ENCODE measurements at regions not wholly inside any gene's neighbourhood (a gene's known extent, or its start where the extent isn't known, plus 50 kb on each side); places are given as distances from the start of the nearest gene placed in this dataset.
"Not testable (repeated sequence)": the region's sequence is repeated elsewhere in the genome, so short reads cannot be mapped to it uniquely, and the experiment has no call there.

DNA sequence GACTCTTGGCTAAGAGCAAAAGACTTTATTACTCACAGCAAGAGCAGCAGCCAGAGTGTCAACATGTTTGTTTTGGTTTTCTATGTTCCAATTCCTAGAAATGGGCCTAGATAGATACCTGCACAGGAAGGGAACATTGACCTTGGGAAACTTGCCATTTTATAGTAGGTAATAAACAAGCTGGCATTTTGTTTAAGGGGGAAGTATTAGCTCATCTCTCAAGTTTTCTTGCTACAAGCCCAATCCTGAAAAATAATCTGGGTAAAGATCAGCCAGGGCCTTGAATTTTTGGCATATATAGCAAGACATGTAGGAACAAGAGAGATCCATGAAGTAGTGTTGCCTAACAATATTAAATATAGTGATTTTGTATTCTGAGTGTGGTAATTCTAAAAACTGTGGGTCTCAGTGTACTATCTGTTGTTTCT, 51.4 kb upstream of the RGL1 start:
- no peak for DNase-seq (ENCODE audit: low spot score)
- H3K4me1 Mint-ChIP-seq (ENCODE audit: low read depth), result peaks cover 18% of the 10 kb centered on the region
- no peak overlapping the region for H3K4me3 Mint-ChIP-seq (ENCODE audit: unreplicated experiment)
- H3K36me3 Mint-ChIP-seq (ENCODE audit: low read depth), result peaks cover 21% of the 10 kb centered on the region
- peaks cover 29% of the 10 kb centered on the region for H3K9me3 Mint-ChIP-seq (ENCODE audit: low read depth)
- no peaks in the 10 kb centered on the region for H3K27me3 Mint-ChIP-seq (ENCODE audit: low read depth)
- H3K27ac Mint-ChIP-seq (ENCODE audit: unreplicated experiment), result no peak overlapping the region
- TF ChIP-seq, protein P1, sequence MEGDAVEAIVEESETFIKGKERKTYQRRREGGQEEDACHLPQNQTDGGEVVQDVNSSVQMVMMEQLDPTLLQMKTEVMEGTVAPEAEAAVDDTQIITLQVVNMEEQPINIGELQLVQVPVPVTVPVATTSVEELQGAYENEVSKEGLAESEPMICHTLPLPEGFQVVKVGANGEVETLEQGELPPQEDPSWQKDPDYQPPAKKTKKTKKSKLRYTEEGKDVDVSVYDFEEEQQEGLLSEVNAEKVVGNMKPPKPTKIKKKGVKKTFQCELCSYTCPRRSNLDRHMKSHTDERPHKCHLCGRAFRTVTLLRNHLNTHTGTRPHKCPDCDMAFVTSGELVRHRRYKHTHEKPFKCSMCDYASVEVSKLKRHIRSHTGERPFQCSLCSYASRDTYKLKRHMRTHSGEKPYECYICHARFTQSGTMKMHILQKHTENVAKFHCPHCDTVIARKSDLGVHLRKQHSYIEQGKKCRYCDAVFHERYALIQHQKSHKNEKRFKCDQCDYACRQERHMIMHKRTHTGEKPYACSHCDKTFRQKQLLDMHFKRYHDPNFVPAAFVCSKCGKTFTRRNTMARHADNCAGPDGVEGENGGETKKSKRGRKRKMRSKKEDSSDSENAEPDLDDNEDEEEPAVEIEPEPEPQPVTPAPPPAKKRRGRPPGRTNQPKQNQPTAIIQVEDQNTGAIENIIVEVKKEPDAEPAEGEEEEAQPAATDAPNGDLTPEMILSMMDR (IDR thresholded peaks at IDR 0.05), result no peak

DNA sequence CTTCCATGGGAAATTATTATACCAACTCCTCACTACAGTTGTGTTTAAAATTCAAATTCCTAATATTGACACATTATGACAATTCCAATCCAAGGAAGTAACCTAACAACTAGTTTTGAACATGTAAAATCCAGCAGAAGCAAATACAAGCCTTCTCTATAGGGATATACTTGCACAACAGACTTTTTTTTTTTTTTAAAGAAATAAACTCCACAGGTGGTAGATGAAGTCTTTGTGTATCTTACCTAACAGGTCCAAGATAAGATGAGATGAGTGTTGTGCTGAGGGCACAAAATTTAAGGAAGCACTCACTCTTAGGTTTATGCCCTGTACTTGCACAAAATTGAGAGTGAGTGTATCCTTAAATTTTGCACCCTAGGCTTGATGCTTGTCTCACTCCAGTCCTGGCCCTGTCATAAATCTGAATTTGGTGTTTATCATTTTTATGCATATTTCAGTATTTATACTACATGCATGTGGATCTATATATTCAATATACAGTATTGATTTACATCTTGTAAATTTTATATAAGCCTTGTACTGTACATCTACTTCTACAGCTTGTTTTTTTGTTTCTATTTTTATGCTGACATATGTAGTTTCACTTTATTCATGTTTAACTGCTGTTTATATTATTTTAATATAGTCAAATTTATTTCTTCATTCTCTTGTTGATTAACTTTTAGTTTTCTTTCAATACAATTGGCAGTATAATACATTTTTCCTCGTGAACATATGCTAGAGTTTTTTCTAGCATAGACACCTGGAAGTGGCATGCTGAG, 60.6 kb upstream of the RGL1 start:
- Mint-ChIP-seq H3K36me3 (ENCODE audit: low read depth) (peaks cover 14% of the 10 kb centered on the region), H3K4me1 (ENCODE audit: low read depth) (no peaks in the 10 kb centered on the region), H3K27ac (ENCODE audit: unreplicated experiment) (no peak overlapping the region), H3K9me3 (ENCODE audit: low read depth) (peaks cover 22% of the 10 kb centered on the region), H3K27me3 (ENCODE audit: low read depth) (no peaks in the 10 kb centered on the region), H3K4me3 (ENCODE audit: unreplicated experiment) (no peak overlapping the region)
- DNase-seq (ENCODE audit: low spot score), result no peak
- TF ChIP-seq, protein P1 (IDR thresholded peaks at IDR 0.05), result no peak

DNA sequence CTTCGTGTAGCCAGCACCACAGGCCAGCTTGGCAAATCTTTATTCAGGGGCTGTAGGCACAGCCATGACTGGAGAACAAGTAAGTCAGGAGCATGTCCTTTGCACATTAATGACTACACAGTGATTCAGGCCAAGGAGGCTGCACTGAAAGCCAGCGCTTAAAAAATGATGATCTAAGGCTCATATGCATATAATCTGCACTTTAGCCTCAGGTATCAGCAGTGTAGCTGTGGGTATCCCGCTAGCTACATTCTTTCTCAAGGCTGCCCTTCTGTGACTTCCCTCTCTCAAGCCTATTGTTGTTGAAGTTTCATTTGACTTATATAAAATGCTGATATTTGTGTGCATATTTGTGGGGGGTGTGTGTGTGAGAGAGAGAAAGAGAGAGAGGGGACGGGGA, 62.6 kb upstream of the RGL1 start:
- H3K27me3 Mint-ChIP-seq (ENCODE audit: low read depth), result no peaks in the 10 kb centered on the region

DNA sequence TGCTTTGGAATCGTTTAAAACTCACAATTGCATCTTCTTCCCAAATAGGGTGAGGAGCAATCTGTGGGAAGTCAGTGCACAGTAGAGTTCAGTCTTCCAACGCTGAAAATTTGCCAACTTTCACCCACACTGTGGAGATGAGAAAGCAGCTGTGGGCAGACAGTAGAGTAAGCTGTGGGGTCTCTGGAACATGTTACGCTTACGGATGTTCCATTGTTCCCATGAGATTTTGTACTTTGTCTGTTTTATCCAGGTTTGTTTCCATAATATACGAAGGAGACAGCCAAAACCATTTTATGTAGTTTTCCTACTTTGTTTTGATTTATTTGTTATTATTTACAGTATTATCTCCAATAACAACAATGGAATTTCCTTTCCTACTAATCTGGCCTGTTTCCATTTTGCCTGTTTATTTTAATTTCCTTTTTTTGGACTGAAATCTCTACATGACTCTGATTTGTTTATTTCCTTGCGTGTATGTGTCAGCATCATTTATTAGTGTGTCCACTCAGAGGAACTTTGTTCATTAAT, 65.1 kb upstream of the RGL1 start:
- H3K9me3 Mint-ChIP-seq (ENCODE audit: low read depth), result peaks cover 6% of the 10 kb centered on the region
- H3K27ac Mint-ChIP-seq (ENCODE audit: unreplicated experiment), result no peak overlapping the region
- DNase-seq (ENCODE audit: low spot score), result no peak
- H3K27me3 Mint-ChIP-seq (ENCODE audit: low read depth), result no peaks in the 10 kb centered on the region
- peaks cover 12% of the 10 kb centered on the region for H3K4me1 Mint-ChIP-seq (ENCODE audit: low read depth)
- peaks cover 5% of the 10 kb centered on the region for H3K36me3 Mint-ChIP-seq (ENCODE audit: low read depth)
- no peak overlapping the region for H3K4me3 Mint-ChIP-seq (ENCODE audit: unreplicated experiment)
- TF ChIP-seq, protein P1 (IDR thresholded peaks at IDR 0.05), result no peak

More for the DNA sequence above, 62.6 kb upstream of the RGL1 start:
- Mint-ChIP-seq H3K9me3 (ENCODE audit: low read depth) (peaks cover 10% of the 10 kb centered on the region), H3K27ac (ENCODE audit: unreplicated experiment) (no peak overlapping the region), H3K4me1 (ENCODE audit: low read depth) (no peaks in the 10 kb centered on the region), H3K4me3 (ENCODE audit: unreplicated experiment) (no peak overlapping the region), H3K36me3 (ENCODE audit: low read depth) (peaks cover 5% of the 10 kb centered on the region)
- DNase-seq (ENCODE audit: low spot score), result no peak
- TF ChIP-seq, protein P1 (IDR thresholded peaks at IDR 0.05), result no peak

DNA sequence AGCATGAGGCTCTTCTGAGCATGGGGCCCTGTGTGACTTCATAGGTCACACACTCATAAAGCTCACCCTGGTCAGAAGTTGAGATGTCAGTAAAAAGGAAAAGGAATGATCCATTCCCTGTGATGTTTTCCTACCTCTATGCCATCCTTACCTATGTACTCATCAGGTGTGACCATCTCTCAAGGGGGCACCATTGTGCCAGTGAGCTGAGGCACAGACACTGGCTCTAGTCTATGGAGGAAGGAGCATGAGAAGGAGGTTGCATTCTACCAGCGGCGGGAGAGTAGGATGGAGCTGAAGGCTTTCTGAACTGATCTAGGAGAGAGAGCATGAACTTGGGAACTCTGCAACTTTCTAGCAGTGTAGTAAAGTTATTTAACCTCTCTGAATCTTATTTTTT, 65.8 kb upstream of the RGL1 start:
- TF ChIP-seq, protein P1 (IDR thresholded peaks at IDR 0.05), result no peak
- H3K27ac Mint-ChIP-seq (ENCODE audit: unreplicated experiment), result no peak overlapping the region
- H3K27me3 Mint-ChIP-seq (ENCODE audit: low read depth), result no peaks in the 10 kb centered on the region
- H3K36me3 Mint-ChIP-seq (ENCODE audit: low read depth), result peaks cover 5% of the 10 kb centered on the region
- no peak for DNase-seq (ENCODE audit: low spot score)
- peaks cover 19% of the 10 kb centered on the region for H3K4me1 Mint-ChIP-seq (ENCODE audit: low read depth)
- peaks cover 6% of the 10 kb centered on the region for H3K9me3 Mint-ChIP-seq (ENCODE audit: low read depth)
- no peak overlapping the region for H3K4me3 Mint-ChIP-seq (ENCODE audit: unreplicated experiment)

DNA sequence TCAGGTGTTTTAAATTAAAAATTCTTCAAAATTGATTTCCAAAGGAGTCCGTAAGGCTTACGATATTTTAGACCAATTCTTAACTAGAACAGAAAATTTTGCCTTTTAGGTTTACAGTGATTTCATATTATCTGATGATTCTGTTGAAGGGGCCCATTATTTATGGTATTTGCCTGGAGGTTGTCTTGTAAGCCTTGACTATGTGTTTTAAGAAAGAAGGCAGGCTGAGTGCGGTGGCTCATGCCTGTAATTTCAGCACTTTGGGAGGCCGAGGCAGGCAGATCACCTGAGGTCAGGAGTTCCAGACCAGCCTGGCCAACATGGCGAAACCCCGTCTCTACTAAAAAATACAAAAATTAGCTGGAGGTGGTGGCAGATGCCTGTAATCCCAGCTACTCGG, 67.0 kb upstream of the RGL1 start:
- H3K9me3 Mint-ChIP-seq (ENCODE audit: low read depth); DNase-seq (ENCODE audit: low spot score); H3K27ac Mint-ChIP-seq (ENCODE audit: unreplicated experiment); H3K27me3 Mint-ChIP-seq (ENCODE audit: low read depth); H3K36me3 Mint-ChIP-seq (ENCODE audit: low read depth); H3K4me3 Mint-ChIP-seq (ENCODE audit: unreplicated experiment): not testable (repeated sequence)
- peaks cover 24% of the 10 kb centered on the region for H3K4me1 Mint-ChIP-seq (ENCODE audit: low read depth)
